ENCODE measurements at regions not wholly inside any gene's neighbourhood (a gene's known extent, or its start where the extent isn't known, plus 50 kb on each side); places are given as distances from the start of the nearest gene placed in this dataset.

DNA sequence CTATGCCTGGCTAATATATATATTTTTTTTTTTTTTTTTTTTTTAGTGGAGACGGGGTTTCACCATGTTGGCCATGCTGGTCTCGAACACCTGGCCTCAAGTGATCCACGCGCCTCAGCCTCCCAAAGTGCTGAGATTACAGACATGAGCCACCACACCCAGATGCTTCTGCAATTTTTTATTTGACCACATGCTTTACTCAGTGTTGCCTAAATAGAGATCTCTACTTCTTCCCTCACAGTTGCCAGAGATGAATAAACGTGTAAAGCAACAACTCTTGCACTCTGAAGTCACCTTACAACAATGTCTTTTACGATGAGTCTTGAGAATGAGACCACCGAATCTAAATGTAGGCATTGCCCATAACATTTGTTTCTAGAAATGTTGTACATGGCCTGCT is 107.9 kb upstream of the FRMD4A start:
- Histone ChIP-seq H3K4me3 (no peak overlapping the region), H3K27ac (no peak overlapping the region), H3K27me3 (peaks cover 4% of the 10 kb centered on the region), H3K36me3 (no peaks in the 10 kb centered on the region), H3K4me1 (ENCODE audit: low read depth) (no peaks in the 10 kb centered on the region), H3K9me3 (ENCODE audit: low read depth) (no peaks in the 10 kb centered on the region)
- no peak for DNase-seq (ENCODE audit: low read depth in 1 of 2, low spot score in 1 of 2)
- TF ChIP-seq, protein P1, sequence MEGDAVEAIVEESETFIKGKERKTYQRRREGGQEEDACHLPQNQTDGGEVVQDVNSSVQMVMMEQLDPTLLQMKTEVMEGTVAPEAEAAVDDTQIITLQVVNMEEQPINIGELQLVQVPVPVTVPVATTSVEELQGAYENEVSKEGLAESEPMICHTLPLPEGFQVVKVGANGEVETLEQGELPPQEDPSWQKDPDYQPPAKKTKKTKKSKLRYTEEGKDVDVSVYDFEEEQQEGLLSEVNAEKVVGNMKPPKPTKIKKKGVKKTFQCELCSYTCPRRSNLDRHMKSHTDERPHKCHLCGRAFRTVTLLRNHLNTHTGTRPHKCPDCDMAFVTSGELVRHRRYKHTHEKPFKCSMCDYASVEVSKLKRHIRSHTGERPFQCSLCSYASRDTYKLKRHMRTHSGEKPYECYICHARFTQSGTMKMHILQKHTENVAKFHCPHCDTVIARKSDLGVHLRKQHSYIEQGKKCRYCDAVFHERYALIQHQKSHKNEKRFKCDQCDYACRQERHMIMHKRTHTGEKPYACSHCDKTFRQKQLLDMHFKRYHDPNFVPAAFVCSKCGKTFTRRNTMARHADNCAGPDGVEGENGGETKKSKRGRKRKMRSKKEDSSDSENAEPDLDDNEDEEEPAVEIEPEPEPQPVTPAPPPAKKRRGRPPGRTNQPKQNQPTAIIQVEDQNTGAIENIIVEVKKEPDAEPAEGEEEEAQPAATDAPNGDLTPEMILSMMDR (IDR thresholded peaks at IDR 0.05; ENCODE audit: low read depth, low read length), result no peak

- Histone ChIP-seq H3K27ac (no peak overlapping the region), H3K4me3 (no peak overlapping the region), H3K27me3 (peaks cover 4% of the 10 kb centered on the region), H3K9me3 (ENCODE audit: low read depth) (no peaks in the 10 kb centered on the region), H3K36me3 (no peaks in the 10 kb centered on the region), H3K4me1 (ENCODE audit: low read depth) (no peaks in the 10 kb centered on the region)
- no peak for DNase-seq (ENCODE audit: low read depth in 1 of 2, low spot score in 1 of 2)
- TF ChIP-seq, protein P1 (IDR thresholded peaks at IDR 0.05; ENCODE audit: low read depth, low read length), result no peak
Measured at GRCh38 chr10:14438057-14438456, 107.3 kb upstream of the FRMD4A start.

GRCh38 chr10:14435976-14436632 is 105.4 kb upstream of the FRMD4A start:
- H3K36me3 ChIP-seq, result no peaks in the 10 kb centered on the region
- TF ChIP-seq, protein P1 (IDR thresholded peaks at IDR 0.05; ENCODE audit: low read depth, low read length), result no peak

DNA sequence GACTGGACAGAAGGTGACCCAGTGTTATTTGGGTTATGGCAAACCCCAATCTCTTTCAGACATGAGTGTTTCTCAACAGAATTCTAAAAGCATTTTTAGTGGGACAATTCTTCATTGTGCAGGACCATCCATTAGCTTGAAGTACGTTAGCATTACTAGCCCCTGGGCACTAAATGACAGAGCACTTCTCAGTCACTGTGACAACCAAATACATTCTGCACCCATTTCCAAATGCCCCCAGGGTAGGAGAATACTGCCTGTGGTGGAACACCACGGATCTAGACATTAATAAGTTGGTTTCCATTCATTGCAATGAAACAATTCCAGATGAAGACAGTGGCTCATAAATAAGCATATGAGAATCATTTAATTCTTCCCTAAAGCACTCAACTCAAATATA is 102.4 kb upstream of the FRMD4A start:
- Histone ChIP-seq H3K4me3 (no peak overlapping the region), H3K27ac (no peak overlapping the region), H3K27me3 (no peaks in the 10 kb centered on the region), H3K4me1 (ENCODE audit: low read depth) (no peaks in the 10 kb centered on the region), H3K9me3 (ENCODE audit: low read depth) (no peaks in the 10 kb centered on the region), H3K36me3 (no peaks in the 10 kb centered on the region)
- TF ChIP-seq, protein P1 (IDR thresholded peaks at IDR 0.05; ENCODE audit: low read depth, low read length), result no peak
- no peak for DNase-seq (ENCODE audit: low read depth in 1 of 2, low spot score in 1 of 2)

More at GRCh38 chr10:14435976-14436632, 105.4 kb upstream of the FRMD4A start:
- Histone ChIP-seq H3K9me3 (ENCODE audit: low read depth) (no peaks in the 10 kb centered on the region), H3K4me3 (no peak overlapping the region), H3K27ac (no peak overlapping the region), H3K27me3 (peaks cover 4% of the 10 kb centered on the region), H3K4me1 (ENCODE audit: low read depth) (no peaks in the 10 kb centered on the region)
- DNase-seq (ENCODE audit: low read depth in 1 of 2, low spot score in 1 of 2), result no peak

DNA sequence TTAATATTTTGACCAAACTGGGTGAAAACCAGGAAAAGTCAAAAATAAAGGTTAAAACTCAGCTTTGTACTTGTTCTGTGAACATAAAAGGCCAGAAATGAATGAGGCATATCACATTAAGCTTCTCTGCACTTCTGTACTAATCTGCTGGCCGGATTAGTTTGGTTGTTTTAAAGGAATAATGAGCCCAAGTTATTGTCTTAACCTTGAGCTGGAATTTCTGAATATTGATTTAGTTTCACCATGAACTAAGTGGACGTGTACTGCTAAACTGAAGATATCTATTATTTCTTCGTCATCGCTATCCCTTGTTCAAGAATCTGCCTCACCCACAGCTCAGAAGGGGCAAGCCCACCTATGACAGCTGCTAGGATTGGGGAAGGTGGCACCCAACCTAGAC is 101.1 kb upstream of the FRMD4A start:
- TF ChIP-seq, protein P1 (IDR thresholded peaks at IDR 0.05; ENCODE audit: low read depth, low read length), result no peak
- H3K4me1 ChIP-seq (ENCODE audit: low read depth), result no peaks in the 10 kb centered on the region
- no peak overlapping the region for H3K4me3 ChIP-seq
- DNase-seq (ENCODE audit: low read depth in 1 of 2, low spot score in 1 of 2), result no peak
- no peak overlapping the region for H3K27ac ChIP-seq
- H3K27me3 ChIP-seq, result no peaks in the 10 kb centered on the region
- H3K9me3 ChIP-seq (ENCODE audit: low read depth), result no peaks in the 10 kb centered on the region
- no peaks in the 10 kb centered on the region for H3K36me3 ChIP-seq
